Uterus (tissue), 2 donors: ENCODE measurements at regions not wholly inside any gene's neighbourhood (a gene's known extent, or its start where the extent isn't known, plus 50 kb on each side); places are given as distances from the start of the nearest gene placed in this dataset.

ENCODE experiments used
- POLR2A ChIP-seq, 2 donors: fragments of 450-650 bp; IDR thresholded peaks; one replicate each; pipeline ENCODE4 v1.6.1; 2016; ENCODE audit warnings: antibody characterized with exemption in 2 of 2, mild to moderate bottlenecking in 1 of 2, moderate library complexity in 1 of 2
- TF ChIP-seq, protein P1 (sequence below), 4 experiments: fragments of 200-600 bp in 2 of 4; fragments of 450-650 bp in 2 of 4; sonication (generic) in 2 of 4; IDR thresholded peaks; one replicate each; pipeline ENCODE4 v1.5.1; 2016 to 2019; ENCODE audit warnings: antibody characterized with exemption in 4 of 4, mild to moderate bottlenecking in 2 of 4, moderate library complexity in 1 of 4

DNA sequence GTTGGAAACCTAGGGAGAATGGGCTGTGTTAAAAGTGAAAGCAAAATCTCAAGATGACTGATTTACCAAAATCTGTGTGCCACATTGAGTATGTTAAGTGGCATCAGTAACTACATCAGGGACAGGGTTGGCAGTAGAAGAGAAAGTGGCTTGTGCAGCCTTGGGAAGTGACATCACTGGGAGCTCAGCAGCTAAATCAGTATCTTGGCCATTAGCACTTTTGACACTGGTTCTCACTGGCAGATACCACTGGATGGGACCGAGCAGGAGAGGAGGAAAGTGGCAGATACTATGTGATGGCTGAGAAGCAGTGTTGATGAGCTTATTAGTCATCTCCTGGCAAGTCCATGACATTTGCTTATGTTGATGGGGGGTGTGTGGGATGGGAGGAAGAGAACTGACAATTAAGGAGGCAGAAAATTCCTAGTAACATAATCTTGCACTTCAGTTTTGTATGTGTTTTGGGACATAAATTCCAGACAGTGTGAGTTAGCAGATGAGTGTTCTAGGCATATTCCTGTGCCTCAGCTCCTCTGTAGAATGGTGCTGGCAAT lies 322.2 kb downstream of the SOX4 start:
- TF ChIP-seq, protein P1, sequence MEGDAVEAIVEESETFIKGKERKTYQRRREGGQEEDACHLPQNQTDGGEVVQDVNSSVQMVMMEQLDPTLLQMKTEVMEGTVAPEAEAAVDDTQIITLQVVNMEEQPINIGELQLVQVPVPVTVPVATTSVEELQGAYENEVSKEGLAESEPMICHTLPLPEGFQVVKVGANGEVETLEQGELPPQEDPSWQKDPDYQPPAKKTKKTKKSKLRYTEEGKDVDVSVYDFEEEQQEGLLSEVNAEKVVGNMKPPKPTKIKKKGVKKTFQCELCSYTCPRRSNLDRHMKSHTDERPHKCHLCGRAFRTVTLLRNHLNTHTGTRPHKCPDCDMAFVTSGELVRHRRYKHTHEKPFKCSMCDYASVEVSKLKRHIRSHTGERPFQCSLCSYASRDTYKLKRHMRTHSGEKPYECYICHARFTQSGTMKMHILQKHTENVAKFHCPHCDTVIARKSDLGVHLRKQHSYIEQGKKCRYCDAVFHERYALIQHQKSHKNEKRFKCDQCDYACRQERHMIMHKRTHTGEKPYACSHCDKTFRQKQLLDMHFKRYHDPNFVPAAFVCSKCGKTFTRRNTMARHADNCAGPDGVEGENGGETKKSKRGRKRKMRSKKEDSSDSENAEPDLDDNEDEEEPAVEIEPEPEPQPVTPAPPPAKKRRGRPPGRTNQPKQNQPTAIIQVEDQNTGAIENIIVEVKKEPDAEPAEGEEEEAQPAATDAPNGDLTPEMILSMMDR (IDR thresholded peaks at IDR 0.05), result no peak
- TF ChIP-seq POLR2A (IDR thresholded peaks at IDR 0.05), result no peak
